ENCODE measurements at regions not wholly inside any gene's neighbourhood (a gene's known extent, or its start where the extent isn't known, plus 50 kb on each side); places are given as distances from the start of the nearest gene placed in this dataset.

- no peak for DNase-seq (ENCODE audit: low read depth)
Observed at GRCh38 chr14:38901791-38902190, 201.2 kb downstream of the SEC23A start.

DNA sequence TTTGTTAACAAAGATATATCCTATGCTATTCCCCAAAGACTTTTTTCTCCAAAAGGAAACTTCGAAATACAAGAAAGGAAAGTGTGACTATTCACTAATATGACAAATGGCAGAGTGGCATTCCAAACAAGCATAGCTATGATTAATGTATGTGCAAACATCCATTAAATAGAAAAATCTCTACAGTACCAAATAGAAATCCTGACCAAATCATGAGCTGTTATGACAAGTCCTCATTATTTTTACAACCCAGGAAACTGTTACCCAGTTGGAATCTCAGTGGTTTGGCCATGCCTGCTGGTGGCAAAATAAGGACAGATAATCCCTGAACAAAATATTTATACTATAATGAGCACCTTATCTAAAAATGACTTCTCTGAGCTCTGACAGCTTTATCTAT, 202.1 kb downstream of the SEC23A start:
- DNase-seq (ENCODE audit: low read depth), result peak; percentile 3

GRCh38 chr14:38887696-38888095, 215.3 kb downstream of the SEC23A start:
- no peak for DNase-seq (ENCODE audit: low read depth)

DNA sequence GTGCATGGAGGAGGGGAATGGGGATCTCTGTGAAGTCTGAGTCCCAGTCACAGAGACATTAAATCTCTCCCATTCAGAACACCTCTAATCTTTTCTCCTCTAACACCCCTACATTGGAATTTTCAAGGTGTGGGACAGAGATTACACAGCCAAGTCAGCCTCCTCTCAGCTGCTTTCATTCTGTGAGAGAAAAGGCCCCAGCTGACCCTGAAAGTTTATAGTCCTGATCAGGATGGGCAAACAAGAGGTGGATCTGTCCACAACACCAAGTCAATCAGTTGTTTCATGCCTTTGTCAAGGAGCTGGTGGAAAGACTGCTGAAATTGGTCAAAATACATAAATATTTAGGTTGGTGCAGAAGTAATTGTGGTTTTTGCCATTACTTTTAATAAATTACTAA, 218.9 kb downstream of the SEC23A start:
- DNase-seq (ENCODE audit: low read depth), result no peak

GRCh38 chr14:38883127-38883526, 219.9 kb downstream of the SEC23A start:
- DNase-seq (ENCODE audit: low read depth), result no peak

GRCh38 chr14:38882533-38882932, 220.5 kb downstream of the SEC23A start:
- DNase-seq (ENCODE audit: low read depth), result no peak

DNA sequence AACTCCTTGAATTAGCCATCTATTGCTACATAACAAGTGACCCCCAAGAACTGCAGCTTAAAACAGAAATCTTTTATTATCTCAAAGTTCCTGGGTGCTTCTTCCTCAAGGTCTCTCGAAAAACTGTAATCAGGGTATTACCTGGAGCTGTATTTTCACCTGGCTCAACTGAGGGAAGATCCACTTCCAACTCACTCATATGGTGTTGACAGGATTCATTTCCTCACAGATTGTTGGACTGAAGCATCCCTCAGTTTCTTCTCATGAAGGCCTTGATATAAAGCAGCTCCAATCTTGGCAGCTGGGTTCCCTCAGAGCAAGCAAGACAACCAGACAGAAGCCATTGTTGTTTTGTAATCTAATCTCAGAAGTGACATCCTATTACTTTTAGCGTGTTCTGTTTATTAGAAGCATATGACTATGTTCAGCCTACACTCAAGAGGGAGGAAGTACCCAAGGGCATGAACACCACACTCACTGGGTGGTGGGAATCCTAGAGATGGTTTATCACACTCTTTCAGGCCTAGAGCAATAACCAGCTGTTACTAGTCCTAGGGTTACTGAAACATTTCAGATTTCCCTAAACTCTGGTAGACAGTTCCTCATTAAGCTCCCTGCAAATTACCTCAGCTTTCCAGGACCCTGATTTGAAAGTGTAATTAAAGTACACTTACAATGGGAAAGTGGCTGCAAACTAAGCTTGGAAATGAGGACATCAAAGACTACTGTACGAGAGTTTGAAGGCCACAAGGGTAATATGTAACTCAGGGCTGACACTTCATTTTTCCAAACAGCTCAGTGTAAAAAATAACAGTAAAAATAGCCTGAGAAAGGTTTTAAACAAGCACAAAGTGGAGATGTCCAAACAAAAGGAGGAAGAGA, 222.2 kb downstream of the SEC23A start:
- no peak for DNase-seq (ENCODE audit: low read depth)

GRCh38 chr14:38877744-38878388, 225.2 kb downstream of the SEC23A start:
- no peak for DNase-seq (ENCODE audit: low read depth)

GRCh38 chr14:38874721-38875120, 228.3 kb downstream of the SEC23A start:
- no peak for DNase-seq (ENCODE audit: low read depth)

- DNase-seq (ENCODE audit: low read depth), result no peak
Observed at GRCh38 chr14:38873941-38874612, 229.0 kb downstream of the SEC23A start.

- no peak for DNase-seq (ENCODE audit: low read depth)
Observed at GRCh38 chr14:38870296-38870836, 232.7 kb downstream of the SEC23A start.

DNA sequence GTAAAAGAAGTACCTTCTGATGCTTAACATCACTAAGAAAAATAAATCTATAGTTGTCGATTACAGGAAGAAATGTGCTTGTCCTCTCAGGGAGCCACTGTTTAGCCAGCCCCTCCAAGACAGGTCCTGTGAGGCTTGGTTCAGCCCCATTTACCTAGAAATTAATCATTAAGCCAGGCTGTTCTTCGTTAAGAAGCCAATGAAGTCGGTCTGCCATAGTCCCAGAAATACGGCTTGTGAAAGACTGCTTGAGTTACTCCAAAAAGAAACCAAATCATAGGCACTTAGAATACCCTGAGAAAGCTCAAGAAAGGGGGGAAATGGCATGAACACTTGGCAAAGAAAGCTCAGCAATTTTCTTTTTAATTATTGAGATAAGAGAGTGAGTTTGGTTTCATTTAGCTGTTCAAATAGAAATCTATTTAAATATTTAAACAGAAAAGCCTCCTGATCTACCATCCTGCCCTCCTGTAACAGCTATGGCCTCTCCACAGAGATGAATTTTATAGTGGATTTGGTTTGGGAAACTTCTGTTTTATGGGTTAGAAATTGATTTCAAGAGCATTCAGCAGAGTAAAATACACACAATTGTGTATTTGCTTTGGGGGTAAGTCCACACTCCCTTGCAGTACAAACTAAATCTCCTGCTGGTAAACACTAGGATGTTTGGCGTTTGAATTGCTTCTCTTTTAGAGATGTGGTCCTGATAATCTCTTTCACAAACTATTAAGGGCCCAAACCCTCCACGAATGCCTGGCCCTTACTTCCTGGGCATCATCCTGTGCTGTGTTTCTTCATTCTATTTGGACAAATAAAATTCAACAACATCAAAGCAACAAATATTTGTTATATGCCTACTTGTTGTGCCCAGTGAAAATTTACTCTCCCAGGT, 234.4 kb downstream of the SEC23A start:
- no peak for DNase-seq (ENCODE audit: low read depth)

DNA sequence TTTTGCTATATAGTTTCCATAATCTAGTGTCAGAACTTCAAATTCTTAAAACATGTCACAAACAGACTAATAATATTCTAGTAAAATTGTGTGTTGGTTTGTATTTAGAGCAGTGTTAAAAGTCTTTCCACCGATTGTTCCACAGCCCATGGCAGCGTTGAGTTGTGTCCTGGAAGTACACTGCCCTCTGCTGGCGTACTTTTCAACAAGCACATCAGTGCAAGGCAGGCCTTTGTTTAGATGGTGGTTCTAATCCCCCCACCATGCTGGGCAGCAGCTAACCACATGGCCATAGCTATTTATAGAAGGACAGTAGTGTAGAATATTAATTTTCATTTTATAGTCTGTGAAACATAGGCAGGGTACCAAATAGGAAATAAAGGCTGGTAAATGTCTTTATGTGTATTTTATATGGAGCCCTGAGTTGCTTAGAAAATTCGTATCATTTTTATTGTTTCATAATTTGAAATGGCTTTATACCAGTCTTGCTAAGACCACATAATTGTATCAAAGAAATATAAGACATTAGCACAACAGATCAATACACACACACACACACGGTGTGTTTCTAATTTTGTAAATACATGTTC, 235.4 kb downstream of the SEC23A start:
- DNase-seq (ENCODE audit: low read depth), result peak; percentile 65

DNA sequence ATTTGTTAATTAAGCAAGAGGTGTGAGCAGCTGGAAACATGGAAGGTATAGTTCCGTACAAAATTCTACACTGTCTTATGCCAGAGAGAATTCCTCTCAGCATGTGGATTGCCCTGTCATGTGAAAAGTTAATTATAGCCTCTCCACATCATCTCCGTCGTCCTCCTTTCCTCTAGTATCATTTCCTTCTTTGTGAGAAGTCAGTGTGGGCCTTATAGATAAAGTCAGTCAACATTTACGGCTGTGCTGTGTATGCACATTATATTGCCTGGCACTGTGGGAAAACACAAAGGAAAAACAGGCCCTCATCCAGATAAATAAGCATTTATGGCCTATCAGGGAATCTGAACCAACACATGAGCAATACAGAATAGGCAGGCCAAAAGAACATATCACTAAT, 236.6 kb downstream of the SEC23A start:
- DNase-seq (ENCODE audit: low read depth), result no peak

DNA sequence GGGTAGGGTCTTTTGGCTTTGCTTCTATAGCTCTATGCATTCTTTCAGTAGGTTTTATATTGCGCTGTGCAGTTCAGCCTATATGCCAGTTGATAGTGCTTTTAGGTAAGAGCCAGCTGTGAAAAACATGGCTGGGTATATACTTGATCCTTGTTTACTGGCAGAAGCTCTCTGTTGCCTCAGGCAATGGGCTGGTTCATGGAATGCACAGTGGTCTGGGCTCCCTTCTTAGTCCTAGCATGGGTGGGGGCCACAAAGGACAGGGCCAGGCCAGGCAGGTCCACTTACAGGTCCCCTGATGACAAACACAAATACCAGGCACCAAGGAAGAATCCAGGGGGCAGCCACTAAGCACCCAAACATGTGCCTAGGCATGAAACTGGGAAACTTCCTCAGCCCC, 240.7 kb downstream of the SEC23A start:
- no peak for DNase-seq (ENCODE audit: low read depth)

- no peak for DNase-seq (ENCODE audit: low read depth)
Observed at GRCh38 chr14:38860530-38860929, 242.5 kb downstream of the SEC23A start.

DNA sequence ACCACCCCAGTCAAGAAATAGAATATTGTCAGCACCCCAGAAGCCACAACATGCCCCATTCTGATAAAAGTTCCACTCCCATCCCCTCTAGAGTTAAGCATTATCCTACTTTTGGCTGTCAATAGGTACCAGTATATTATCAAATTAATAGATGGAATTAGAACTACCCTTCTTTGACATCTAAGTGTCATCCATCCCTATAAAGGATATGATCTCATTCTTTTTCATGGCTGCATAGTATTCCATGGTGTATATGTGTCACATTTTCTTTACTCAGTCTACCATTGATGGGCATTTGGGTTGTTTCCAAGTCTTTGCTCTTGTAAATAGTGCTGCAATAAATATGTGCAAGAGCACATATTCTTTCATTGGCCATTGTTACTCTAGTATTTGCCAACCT, 246.2 kb downstream of the SEC23A start:
- DNase-seq (ENCODE audit: low read depth), result no peak

GRCh38 chr14:38855513-38855912, 247.5 kb downstream of the SEC23A start:
- DNase-seq (ENCODE audit: low read depth), result no peak

GRCh38 chr14:38851111-38851510, 251.9 kb downstream of the SEC23A start:
- no peak for DNase-seq (ENCODE audit: low read depth)

DNA sequence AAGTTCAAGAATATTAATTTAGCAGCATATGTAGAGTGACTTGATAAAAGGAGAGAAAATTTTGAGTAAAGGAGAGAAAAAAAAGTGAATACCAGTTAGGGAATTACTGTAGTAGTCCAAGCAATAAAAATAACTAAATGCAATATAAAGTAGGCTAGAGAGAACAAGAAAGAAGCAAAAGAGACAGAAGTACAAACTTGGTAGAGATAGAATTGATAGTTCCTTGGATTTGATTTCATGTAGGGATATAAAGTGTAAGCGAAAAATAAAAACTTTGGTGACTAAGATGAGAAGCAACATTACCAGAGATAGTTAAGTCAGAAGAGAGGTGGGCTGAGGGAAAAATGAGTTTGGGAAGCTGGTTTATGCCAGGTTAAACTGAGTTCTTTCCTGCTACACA, 252.4 kb downstream of the SEC23A start:
- no peak for DNase-seq (ENCODE audit: low read depth)

- DNase-seq (ENCODE audit: low read depth), result no peak
Observed at GRCh38 chr14:38848243-38848935, 254.6 kb downstream of the SEC23A start.

Measured in GM04504 (cell line).